Transverse colon (tissue), 4 donors: ENCODE measurements at regions not wholly inside any gene's neighbourhood (a gene's known extent, or its start where the extent isn't known, plus 50 kb on each side); places are given as distances from the start of the nearest gene placed in this dataset.

ENCODE experiments used
- DNase-seq: peaks from one replicate; pipeline ENCODE4 v3.0.0-alpha.2; 2019
- H3K27ac ChIP-seq, 4 donors: fragments of 200-600 bp; sonication (generic); 2 replicates each; pipeline ENCODE4 v1.5.1; 2016 to 2018; ENCODE audit warnings: inconsistent platforms in 4 of 4
- H3K27me3 ChIP-seq: fragments of 200-600 bp; sonication (generic); 2 replicates; pipeline ENCODE4 v1.5.1; 2017; ENCODE audit warnings: inconsistent platforms
- H3K36me3 ChIP-seq, 4 donors: fragments of 200-600 bp; sonication (generic); 2 replicates each; pipeline ENCODE4 v1.5.1; 2017 to 2019; ENCODE audit warnings: inconsistent platforms in 4 of 4
- H3K4me1 ChIP-seq, 4 donors: fragments of 200-600 bp; sonication (generic); 2 replicates each; pipeline ENCODE4 v1.5.1; 2017 to 2020; ENCODE audit warnings: inconsistent platforms in 4 of 4
- H3K4me3 ChIP-seq, 4 donors: fragments of 200-600 bp; sonication (generic); 1 replicate in 1 of 4; 2 replicates in 3 of 4; pipeline versions ENCODE4 v1.5.1 to v1.6.1; 2017 to 2019; ENCODE audit warnings: inconsistent platforms in 4 of 4
- H3K9me3 ChIP-seq, 2 donors: fragments of 200-600 bp; sonication (generic); 2 replicates each; pipeline ENCODE4 v1.5.1; 2017 to 2019; ENCODE audit warnings: inconsistent platforms in 2 of 2
- CTCF ChIP-seq, 5 experiments: fragments of 200-600 bp in 3 of 5; fragments of 450-650 bp in 2 of 5; sonication (generic) in 3 of 5; IDR thresholded peaks; 1 replicate in 2 of 5; 2 replicates in 3 of 5; pipeline ENCODE4 v1.5.1; 2016 to 2017; ENCODE audit warnings: antibody characterized with exemption in 5 of 5, inconsistent platforms in 3 of 5, mild to moderate bottlenecking in 2 of 5, moderate library complexity in 1 of 5
- EP300 ChIP-seq: sonication (generic); formaldehyde crosslinking; IDR thresholded peaks from one replicate; pipeline ENCODE4 v1.6.1; 2017; ENCODE audit warnings: antibody characterized with exemption, low read depth
- POLR2A ChIP-seq: fragments of 450-650 bp; IDR thresholded peaks from one replicate; pipeline ENCODE4 v1.6.1; 2016; ENCODE audit warnings: antibody characterized with exemption, mild to moderate bottlenecking, moderate library complexity
- POLR2AphosphoS5 ChIP-seq, 3 donors: sonication (generic); formaldehyde crosslinking; IDR thresholded peaks; one replicate each; pipeline ENCODE4 v1.6.1; 2016; ENCODE audit warnings: antibody characterized with exemption in 3 of 3
- WGBS, 2 donors: methylation state at CpG; one replicate each; pipeline ENCODE4 v1.1.5; 2018; ENCODE audit warnings: low coverage in 1 of 2; 5-methylcytosine and 5-hydroxymethylcytosine counted together
- in situ Hi-C, 4 donors: fragments of 200-750 bp; cut with MboI; loops; one replicate each; pipeline versions ENCODE4 v1.15.0 to v1.15.1; 2017; ENCODE audit warnings: low sequenced_read_pairs in 3 of 4, low pct_ligation_motif_present in 1 of 4, low pct_unique_long_range_greater_than_20kb in 1 of 4
- intact Hi-C: fragments of 100-400 bp; cut with DNase I; formaldehyde crosslinking; loops from one replicate; pipeline ENCODE4 v1.15.1; 2023; ENCODE audit warnings: low total_unique reads

- Histone ChIP-seq H3K36me3 (no peaks in the 10 kb centered on the region), H3K27me3 (no peaks in the 10 kb centered on the region), H3K9me3 (no peaks in the 10 kb centered on the region), H3K4me1 (no peaks in the 10 kb centered on the region), H3K4me3 (no peak overlapping the region), H3K27ac (no peak overlapping the region)
- TF ChIP-seq CTCF (IDR thresholded peaks at IDR 0.05): no peak
- TF ChIP-seq POLR2A: no peak
- no peak for TF ChIP-seq EP300
- TF ChIP-seq POLR2AphosphoS5 (IDR thresholded peaks at IDR 0.05): no peak
- in situ Hi-C loops: no loop called here
- intact Hi-C loops: no loop called here
- no peak for DNase-seq
- 48 to 80% methylated on average over 1 to 2 of the region's 2 CpGs for WGBS, 2 donors
Measured at GRCh38 chrX:82292803-82293202, 1090.9 kb downstream of the SH3BGRL start.

GRCh38 chrX:82320569-82320968, 1118.7 kb downstream of the SH3BGRL start:
- Histone ChIP-seq H3K27ac (no peak overlapping the region), H3K4me1 (no peaks in the 10 kb centered on the region), H3K4me3 (no peak overlapping the region), H3K9me3 (no peaks in the 10 kb centered on the region), H3K27me3 (no peaks in the 10 kb centered on the region), H3K36me3 (no peaks in the 10 kb centered on the region)
- in situ Hi-C loops (no loop called here), intact Hi-C loops (no loop called here)
- TF ChIP-seq POLR2AphosphoS5 (IDR thresholded peaks at IDR 0.05) (no peak), POLR2A (no peak), EP300 (no peak), CTCF (IDR thresholded peaks at IDR 0.05) (no peak)
- 48% methylated on average over 1 of the region's 1 CpG; no CpG with 5 or more reads in 1 of the 2 donors for WGBS, 2 donors
- no peak for DNase-seq

- DNase-seq: no peak
- WGBS, 2 donors: 32 to 80% methylated on average over 1 of the region's 1 CpG
- intact Hi-C loops (no loop called here), in situ Hi-C loops (no loop called here)
- no peaks in the 10 kb centered on the region for H3K4me1 ChIP-seq
- no peak overlapping the region for H3K27ac ChIP-seq
- no peak overlapping the region for H3K4me3 ChIP-seq
- H3K27me3 ChIP-seq: no peaks in the 10 kb centered on the region
- no peaks in the 10 kb centered on the region for H3K9me3 ChIP-seq
- no peak for TF ChIP-seq CTCF (IDR thresholded peaks at IDR 0.05)
- TF ChIP-seq POLR2A: no peak
- no peak for TF ChIP-seq EP300
- TF ChIP-seq POLR2AphosphoS5 (IDR thresholded peaks at IDR 0.05): no peak
- H3K36me3 ChIP-seq: no peaks in the 10 kb centered on the region
Measured at GRCh38 chrX:82333575-82333974, 1131.7 kb downstream of the SH3BGRL start.

- no peaks in the 10 kb centered on the region for H3K4me1 ChIP-seq
- TF ChIP-seq CTCF (IDR thresholded peaks at IDR 0.05) (no peak), POLR2AphosphoS5 (IDR thresholded peaks at IDR 0.05) (no peak), EP300 (no peak), POLR2A (no peak)
- H3K27ac ChIP-seq: no peak overlapping the region
- H3K9me3 ChIP-seq: no peaks in the 10 kb centered on the region
- DNase-seq: no peak
- intact Hi-C loops (no loop called here), in situ Hi-C loops (no loop called here)
- H3K4me3 ChIP-seq: no peak overlapping the region
- H3K36me3 ChIP-seq: no peaks in the 10 kb centered on the region
- no peaks in the 10 kb centered on the region for H3K27me3 ChIP-seq
- 42% methylated on average over 1 of the region's 1 CpG; no CpG with 5 or more reads in 1 of the 2 donors for WGBS, 2 donors
Measured at GRCh38 chrX:82335772-82336171, 1133.9 kb downstream of the SH3BGRL start.
